GM18867 (cell line): ENCODE measurements at regions not wholly inside any gene's neighbourhood (a gene's known extent, or its start where the extent isn't known, plus 50 kb on each side); places are given as distances from the start of the nearest gene placed in this dataset.
"Not testable (repeated sequence)": the region's sequence is repeated elsewhere in the genome, so short reads cannot be mapped to it uniquely, and the experiment has no call there.

Experiments
- ATAC-seq: cut with Tn5 transposase; IDR thresholded peaks from one replicate; pipeline ENCODE4 v1.9.1; 2021; ENCODE audit warnings: mild to moderate bottlenecking, moderate library complexity; ENCODE audit not compliant: unreplicated experiment

- no peak for ATAC-seq
These were observed 86.2 kb downstream of the PSAT1 start for GRCh38 chr9:78383130-78383529.

- no peak for ATAC-seq
These were observed 89.4 kb downstream of the PSAT1 start for GRCh38 chr9:78386348-78386747.

- no peak for ATAC-seq
These were observed 89.8 kb downstream of the PSAT1 start for GRCh38 chr9:78386773-78387172.

GRCh38 chr9:78393340-78393739 is 96.4 kb downstream of the PSAT1 start:
- no peak for ATAC-seq

- no peak for ATAC-seq
These were observed 97.0 kb downstream of the PSAT1 start for GRCh38 chr9:78393932-78394331.

- ATAC-seq, result no peak
These were observed 99.2 kb downstream of the PSAT1 start for GRCh38 chr9:78396087-78396486.

GRCh38 chr9:78397045-78397444 is 100.1 kb downstream of the PSAT1 start:
- no peak for ATAC-seq

GRCh38 chr9:78397454-78397853 is 100.5 kb downstream of the PSAT1 start:
- no peak for ATAC-seq

- no peak for ATAC-seq
These were observed 102.2 kb downstream of the PSAT1 start for GRCh38 chr9:78399153-78399552.

GRCh38 chr9:78400496-78400895 is 103.6 kb downstream of the PSAT1 start:
- ATAC-seq, result no peak

- no peak for ATAC-seq
These were observed 108.5 kb downstream of the PSAT1 start for GRCh38 chr9:78405461-78405860.

- no peak for ATAC-seq
These were observed 109.2 kb downstream of the PSAT1 start for GRCh38 chr9:78406146-78406545.

GRCh38 chr9:78406933-78407332 is 110.0 kb downstream of the PSAT1 start:
- ATAC-seq, result no peak

- no peak for ATAC-seq
These were observed 110.8 kb downstream of the PSAT1 start for GRCh38 chr9:78407636-78408312.

GRCh38 chr9:78408388-78408787 is 111.5 kb downstream of the PSAT1 start:
- ATAC-seq, result no peak

- not testable (repeated sequence) for ATAC-seq
These were observed 113.1 kb downstream of the PSAT1 start for GRCh38 chr9:78409928-78410510.

GRCh38 chr9:78422309-78422708 is 125.4 kb downstream of the PSAT1 start:
- ATAC-seq, result no peak

- ATAC-seq, result no peak
These were observed 127.4 kb downstream of the PSAT1 start for GRCh38 chr9:78424299-78424698.

- ATAC-seq, result no peak
These were observed 131.7 kb downstream of the PSAT1 start for GRCh38 chr9:78428640-78429039.

- no peak for ATAC-seq
These were observed 133.5 kb downstream of the PSAT1 start for GRCh38 chr9:78430387-78430786.

- ATAC-seq, result not testable (repeated sequence)
These were observed 134.1 kb downstream of the PSAT1 start for GRCh38 chr9:78431039-78431438.

GRCh38 chr9:78436873-78437272 is 139.9 kb downstream of the PSAT1 start:
- ATAC-seq, result no peak

GRCh38 chr9:78437296-78437695 is 140.4 kb downstream of the PSAT1 start:
- no peak for ATAC-seq
